ENCODE measurements at regions not wholly inside any gene's neighbourhood (a gene's known extent, or its start where the extent isn't known, plus 50 kb on each side); places are given as distances from the start of the nearest gene placed in this dataset.

DNA sequence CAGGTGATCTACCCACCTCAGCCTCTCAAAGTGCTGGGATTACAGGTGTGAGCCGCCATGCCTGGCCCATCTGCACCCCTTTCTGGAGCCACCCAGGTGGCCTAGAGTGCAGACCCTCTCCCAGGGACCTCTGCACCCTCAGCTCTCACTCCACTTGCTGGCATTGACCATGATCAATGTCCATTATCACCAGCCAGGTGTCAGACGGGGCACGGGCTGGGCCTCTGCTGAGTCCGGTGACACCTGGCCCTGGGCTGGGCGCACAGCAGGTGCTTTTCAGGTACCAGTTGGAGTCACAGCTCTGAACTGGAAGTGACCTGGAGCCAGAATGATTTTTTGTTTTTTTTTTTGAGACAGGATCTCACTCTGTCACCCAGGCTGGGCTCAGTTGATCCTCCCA lies 91.8 kb upstream of the PMEPA1 start:
- ChIA-PET POLR2A (ENCODE audit: low non-redundant PET) (interaction anchor here (0.7 kb wide), 1 partner anchor 9 kb away, joined by 4 read pairs; no protein-coding TSS in a partner anchor), CTCF (interaction anchor here (0.6 kb wide), 2 partner anchors 95 to 127 kb away, joined by 3 read pairs; no protein-coding TSS in a partner anchor)
- TF ChIP-seq, protein P1, sequence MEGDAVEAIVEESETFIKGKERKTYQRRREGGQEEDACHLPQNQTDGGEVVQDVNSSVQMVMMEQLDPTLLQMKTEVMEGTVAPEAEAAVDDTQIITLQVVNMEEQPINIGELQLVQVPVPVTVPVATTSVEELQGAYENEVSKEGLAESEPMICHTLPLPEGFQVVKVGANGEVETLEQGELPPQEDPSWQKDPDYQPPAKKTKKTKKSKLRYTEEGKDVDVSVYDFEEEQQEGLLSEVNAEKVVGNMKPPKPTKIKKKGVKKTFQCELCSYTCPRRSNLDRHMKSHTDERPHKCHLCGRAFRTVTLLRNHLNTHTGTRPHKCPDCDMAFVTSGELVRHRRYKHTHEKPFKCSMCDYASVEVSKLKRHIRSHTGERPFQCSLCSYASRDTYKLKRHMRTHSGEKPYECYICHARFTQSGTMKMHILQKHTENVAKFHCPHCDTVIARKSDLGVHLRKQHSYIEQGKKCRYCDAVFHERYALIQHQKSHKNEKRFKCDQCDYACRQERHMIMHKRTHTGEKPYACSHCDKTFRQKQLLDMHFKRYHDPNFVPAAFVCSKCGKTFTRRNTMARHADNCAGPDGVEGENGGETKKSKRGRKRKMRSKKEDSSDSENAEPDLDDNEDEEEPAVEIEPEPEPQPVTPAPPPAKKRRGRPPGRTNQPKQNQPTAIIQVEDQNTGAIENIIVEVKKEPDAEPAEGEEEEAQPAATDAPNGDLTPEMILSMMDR (conservative IDR thresholded peaks at IDR 0.05; ENCODE audit: low read depth) = no peak
- no peak overlapping the region for H3K27ac ChIP-seq
- no peak for DNase-seq (ENCODE audit: low spot score)

DNA sequence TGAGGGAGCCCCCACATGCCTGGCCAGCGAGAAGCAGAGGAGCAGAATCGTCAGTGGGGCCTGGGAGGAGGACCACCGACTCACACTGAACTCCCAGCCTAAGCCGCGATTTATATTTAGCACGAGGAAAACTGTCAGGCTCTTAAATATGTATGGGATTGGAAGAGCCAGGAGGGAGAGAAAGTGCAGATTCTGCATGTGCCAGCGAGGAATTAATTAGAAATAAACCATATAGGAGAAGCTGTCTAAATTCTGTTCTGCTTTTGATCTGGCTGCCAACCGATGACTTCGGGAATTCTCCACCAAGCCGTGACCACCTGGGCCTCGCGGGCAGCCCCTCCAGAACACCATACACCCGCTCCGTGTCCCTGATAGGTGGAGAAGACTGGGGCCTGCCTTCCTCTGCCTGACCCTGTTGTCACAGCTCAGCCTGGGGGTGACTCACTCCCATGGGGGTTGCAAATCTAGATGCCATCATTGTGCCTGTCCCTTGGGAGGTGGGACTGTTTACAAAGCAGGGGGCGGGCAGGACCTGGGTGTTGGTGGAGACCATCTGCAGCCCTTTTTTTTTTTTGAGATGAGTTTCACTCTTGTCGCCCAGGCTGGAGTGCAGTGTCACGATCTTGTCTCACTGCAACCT lies 91.1 kb upstream of the PMEPA1 start:
- TF ChIP-seq, protein P1 (conservative IDR thresholded peaks at IDR 0.05; ENCODE audit: low read depth) = no peak
- H3K27ac ChIP-seq = no peak overlapping the region
- DNase-seq (ENCODE audit: low spot score) = no peak
- ChIA-PET POLR2A (ENCODE audit: low non-redundant PET) (no interaction called here), CTCF (interaction anchor here (0.6 kb wide), 2 partner anchors 95 to 126 kb away, joined by 3 read pairs; no protein-coding TSS in a partner anchor)

DNA sequence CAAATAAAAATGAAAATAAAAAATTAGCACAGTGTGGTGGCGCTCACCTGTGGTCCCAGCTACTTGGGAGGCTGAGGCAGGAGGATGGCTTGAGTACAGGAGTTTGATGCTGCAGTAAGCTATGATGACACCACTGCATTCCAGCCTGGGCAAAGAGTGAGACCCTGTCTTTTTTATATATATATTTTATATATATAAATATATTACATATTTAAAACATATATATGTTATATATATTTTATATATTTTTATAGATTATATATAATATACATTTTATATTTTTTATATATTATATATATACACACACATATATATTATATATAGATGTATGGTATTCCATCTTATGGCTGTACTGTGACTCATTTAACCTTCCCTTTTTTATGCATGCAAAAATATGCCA lies 87.6 kb upstream of the PMEPA1 start:
- no peak for DNase-seq (ENCODE audit: low spot score)
- ChIA-PET POLR2A (ENCODE audit: low non-redundant PET) (no interaction called here), CTCF (interaction anchor here (0.6 to 1.0 kb wide), 2 partner anchors 10 to 157 kb away, joined by 3 to 7 read pairs; no protein-coding TSS in a partner anchor)
- TF ChIP-seq, protein P1 (conservative IDR thresholded peaks at IDR 0.05; ENCODE audit: low read depth) = no peak
- H3K27ac ChIP-seq = no peak overlapping the region

DNA sequence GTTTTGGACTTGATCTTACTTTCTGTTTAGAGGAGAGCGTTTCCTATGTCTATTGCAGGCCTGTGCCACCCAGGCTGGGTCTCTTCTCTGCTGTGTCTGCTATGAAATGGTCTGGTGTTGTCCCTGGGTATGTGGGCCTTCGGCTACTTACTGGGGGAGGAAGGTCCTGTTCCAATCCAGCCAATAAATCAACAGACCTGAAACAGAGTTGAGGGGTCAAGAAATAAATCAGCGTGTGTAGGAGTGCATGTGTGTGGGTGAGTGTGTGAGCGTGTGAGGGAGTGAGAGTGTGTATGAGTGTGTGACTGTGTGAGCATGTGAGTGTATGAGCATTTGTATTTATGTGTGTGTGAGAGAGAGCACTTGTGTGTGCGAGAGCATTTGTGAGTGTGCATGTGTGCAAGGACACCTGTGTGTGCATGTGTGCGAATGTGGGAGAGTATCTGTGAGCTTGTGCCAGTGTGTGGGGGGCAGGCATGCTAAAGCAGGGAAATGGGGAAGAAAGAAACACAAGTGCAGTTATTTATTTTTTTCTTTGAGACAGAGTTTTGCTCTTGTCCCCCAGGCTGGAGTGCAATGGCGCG lies 86.3 kb upstream of the PMEPA1 start:
- TF ChIP-seq, protein P1 (conservative IDR thresholded peaks at IDR 0.05; ENCODE audit: low read depth) = no peak
- ChIA-PET CTCF (no interaction called here), POLR2A (ENCODE audit: low non-redundant PET) (no interaction called here)
- DNase-seq (ENCODE audit: low spot score) = no peak
- H3K27ac ChIP-seq = no peak overlapping the region

DNA sequence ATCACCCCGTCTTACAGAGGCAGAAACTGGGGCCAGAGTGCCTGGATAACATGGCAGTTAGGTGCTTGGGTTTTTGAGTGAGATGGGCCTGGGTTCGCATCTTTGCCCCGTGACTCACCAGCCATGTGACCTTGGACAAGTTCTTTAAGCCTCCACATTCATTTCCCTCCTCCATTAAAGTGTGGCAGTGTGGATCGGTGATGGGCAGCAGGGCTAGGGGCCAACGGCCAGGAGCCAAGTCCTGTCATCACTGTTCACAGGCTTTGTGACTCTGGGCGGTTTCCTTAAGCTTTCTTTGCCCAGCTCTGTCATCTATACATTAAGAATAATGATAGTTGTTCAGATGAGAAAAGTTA lies 85.5 kb upstream of the PMEPA1 start:
- no peak for DNase-seq (ENCODE audit: low spot score)
- no peak overlapping the region; the same call in 1 of the 2 replicates for H3K27ac ChIP-seq
- TF ChIP-seq, protein P1 (conservative IDR thresholded peaks at IDR 0.05; ENCODE audit: low read depth) = no peak
- ChIA-PET POLR2A (ENCODE audit: low non-redundant PET) (no interaction called here), CTCF (interaction anchor here (0.5 kb wide), 1 partner anchor 289 kb away, joined by 3 read pairs; no protein-coding TSS in a partner anchor)

DNA sequence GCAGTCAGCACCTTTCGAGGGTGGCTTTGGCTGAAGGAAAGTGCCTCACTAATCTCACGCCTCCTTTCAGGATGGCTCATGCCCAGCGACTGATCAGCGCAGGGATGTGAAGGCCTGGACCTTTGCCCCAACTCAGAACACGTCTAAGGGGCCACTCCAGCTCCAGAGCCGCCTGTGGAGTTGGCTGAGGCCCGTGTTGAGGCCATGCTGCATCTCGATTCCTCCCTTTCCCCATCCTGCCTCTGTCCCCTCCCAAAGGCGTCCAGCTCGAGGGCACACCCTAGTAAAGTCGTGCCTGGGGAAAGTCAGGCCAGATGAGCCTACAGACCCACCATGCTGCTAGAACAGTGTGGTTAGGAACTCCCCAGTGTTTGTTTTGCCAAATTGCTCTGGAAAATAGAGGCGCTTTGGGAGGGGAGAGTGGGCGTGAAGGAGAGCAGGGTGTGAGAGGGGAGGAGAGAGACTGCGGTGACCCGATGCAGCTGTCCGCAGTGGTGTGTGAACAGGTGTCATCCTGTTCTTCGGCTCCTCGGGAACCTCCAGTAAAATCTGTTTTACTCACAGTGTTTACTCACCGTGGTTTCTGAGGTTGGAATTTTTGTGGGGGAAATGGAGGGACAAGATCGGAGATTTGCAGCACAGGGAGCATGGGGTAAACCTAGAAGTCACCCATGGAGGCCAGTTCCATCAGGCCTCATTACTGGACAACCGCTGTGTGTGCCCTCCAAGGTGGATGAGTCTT lies 85.0 kb upstream of the PMEPA1 start:
- DNase-seq (ENCODE audit: low spot score) = no peak
- no peak overlapping the region; the same call in 1 of the 2 replicates for H3K27ac ChIP-seq
- POLR2A ChIA-PET (ENCODE audit: low non-redundant PET) = no interaction called here
- TF ChIP-seq, protein P1 (conservative IDR thresholded peaks at IDR 0.05; ENCODE audit: low read depth) = no peak
- CTCF ChIA-PET = interaction anchor here (0.5 kb wide), 1 partner anchor 288 kb away, joined by 3 read pairs; no protein-coding TSS in a partner anchor

Measured in RWPE1 (cell line).